Islet precursor cell (in vitro differentiated cells): ENCODE measurements at regions not wholly inside any gene's neighbourhood (a gene's known extent, or its start where the extent isn't known, plus 50 kb on each side); places are given as distances from the start of the nearest gene placed in this dataset.

Experiments used
- DNase-seq: peaks from one replicate; pipeline ENCODE4 v3.0.0-alpha.2; 2018

- DNase-seq = no peak
Measured at GRCh38 chr3:180287703-180288102, 251.0 kb upstream of the PEX5L start.

- no peak for DNase-seq
Measured at GRCh38 chr3:180288816-180289215, 252.1 kb upstream of the PEX5L start.

- no peak for DNase-seq
Measured at GRCh38 chr3:180290300-180290699, 253.6 kb upstream of the PEX5L start.

- DNase-seq = no peak
Measured at GRCh38 chr3:180294282-180295027, 257.7 kb upstream of the PEX5L start.

- peak; percentile 83 for DNase-seq
Measured at GRCh38 chr3:180295811-180296210, 259.1 kb upstream of the PEX5L start.

GRCh38 chr3:180296971-180297370, 260.2 kb upstream of the PEX5L start:
- DNase-seq = no peak

GRCh38 chr3:180306155-180306554, 269.4 kb upstream of the PEX5L start:
- no peak for DNase-seq

GRCh38 chr3:180306691-180307090, 270.0 kb upstream of the PEX5L start:
- no peak for DNase-seq

- no peak for DNase-seq
Measured at GRCh38 chr3:180311242-180311641, 274.5 kb upstream of the PEX5L start.

- DNase-seq = no peak
Measured at GRCh38 chr3:180316321-180316720, 279.6 kb upstream of the PEX5L start.

- no peak for DNase-seq
Measured at GRCh38 chr3:180319461-180319860, 282.5 kb upstream of the TTC14 start.

- DNase-seq = no peak
Measured at GRCh38 chr3:180320631-180321030, 281.3 kb upstream of the TTC14 start.

GRCh38 chr3:180321534-180321933, 280.4 kb upstream of the TTC14 start:
- no peak for DNase-seq

GRCh38 chr3:180322829-180323228, 279.1 kb upstream of the TTC14 start:
- DNase-seq = no peak

GRCh38 chr3:180324791-180325190, 277.2 kb upstream of the TTC14 start:
- DNase-seq = no peak

- no peak for DNase-seq
Measured at GRCh38 chr3:180325533-180325932, 276.4 kb upstream of the TTC14 start.

- no peak for DNase-seq
Measured at GRCh38 chr3:180325958-180326357, 276.0 kb upstream of the TTC14 start.

- no peak for DNase-seq
Measured at GRCh38 chr3:180329187-180329586, 272.8 kb upstream of the TTC14 start.

- DNase-seq = no peak
Measured at GRCh38 chr3:180329847-180330246, 272.1 kb upstream of the TTC14 start.

- DNase-seq = no peak
Measured at GRCh38 chr3:180330440-180330839, 271.5 kb upstream of the TTC14 start.

- DNase-seq = no peak
Measured at GRCh38 chr3:180332608-180333007, 269.4 kb upstream of the TTC14 start.

GRCh38 chr3:180335050-180335449, 266.9 kb upstream of the TTC14 start:
- no peak for DNase-seq

GRCh38 chr3:180340395-180340794, 261.6 kb upstream of the TTC14 start:
- no peak for DNase-seq

- DNase-seq = no peak
Measured at GRCh38 chr3:180341516-180341915, 260.4 kb upstream of the TTC14 start.

- DNase-seq = no peak
Measured at GRCh38 chr3:180351601-180352000, 250.4 kb upstream of the TTC14 start.
